ENCODE measurements at regions not wholly inside any gene's neighbourhood (a gene's known extent, or its start where the extent isn't known, plus 50 kb on each side); places are given as distances from the start of the nearest gene placed in this dataset.

DNA sequence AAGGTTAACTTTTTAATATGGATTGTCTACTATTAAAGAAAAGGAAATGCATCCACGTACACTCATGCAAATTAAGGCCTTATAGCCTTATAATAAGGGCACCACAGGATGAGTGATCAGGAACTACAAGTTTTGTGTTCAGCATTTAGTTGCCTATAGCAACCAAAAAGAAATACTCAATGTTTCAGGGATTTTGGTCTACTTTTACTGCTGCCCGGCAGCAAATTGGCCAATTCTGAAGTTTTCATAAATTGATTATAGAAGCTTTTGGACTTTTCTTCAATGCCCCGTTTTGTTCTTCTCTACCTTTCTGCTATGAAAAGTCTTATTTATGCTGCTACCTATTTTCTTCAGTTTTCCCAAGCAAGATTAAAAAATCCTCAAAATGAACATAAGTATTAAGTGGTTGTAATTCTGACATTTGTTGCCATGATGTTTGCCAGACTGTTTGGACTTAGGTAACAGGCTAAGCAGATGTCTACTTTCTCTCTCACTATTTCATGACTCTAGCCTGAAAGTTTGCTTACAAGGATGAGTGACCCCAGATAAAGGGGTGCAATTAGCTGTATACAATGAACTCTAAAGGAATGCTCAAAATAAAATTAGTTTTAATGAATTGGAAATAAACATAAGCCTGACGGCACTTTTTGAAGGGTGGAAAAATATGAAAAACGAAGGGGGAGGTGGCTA is 391.5 kb upstream of the DAB2 start:
- no peak overlapping the region for H3K4me2 ChIP-seq
- H3K9ac ChIP-seq: no peak overlapping the region
- no peaks in the 10 kb centered on the region for H3K4me1 ChIP-seq
- no peaks in the 10 kb centered on the region for H3K27me3 ChIP-seq
- no peak overlapping the region for H3K4me3 ChIP-seq
- no peaks in the 10 kb centered on the region for H3K36me3 ChIP-seq
- no peak for TF ChIP-seq Cebpa-rat (IDR thresholded peaks at IDR 0.05)
- no peak overlapping the region for H3K27ac ChIP-seq
- H4K20me1 ChIP-seq: no peaks in the 10 kb centered on the region
- peaks cover 0 to 5% (median 0%) of the 10 kb centered on the region in 11 experiments; a peak in 1 of 22 replicates for H3K9me3 ChIP-seq (replicated peaks in 1 of 11)

DNA sequence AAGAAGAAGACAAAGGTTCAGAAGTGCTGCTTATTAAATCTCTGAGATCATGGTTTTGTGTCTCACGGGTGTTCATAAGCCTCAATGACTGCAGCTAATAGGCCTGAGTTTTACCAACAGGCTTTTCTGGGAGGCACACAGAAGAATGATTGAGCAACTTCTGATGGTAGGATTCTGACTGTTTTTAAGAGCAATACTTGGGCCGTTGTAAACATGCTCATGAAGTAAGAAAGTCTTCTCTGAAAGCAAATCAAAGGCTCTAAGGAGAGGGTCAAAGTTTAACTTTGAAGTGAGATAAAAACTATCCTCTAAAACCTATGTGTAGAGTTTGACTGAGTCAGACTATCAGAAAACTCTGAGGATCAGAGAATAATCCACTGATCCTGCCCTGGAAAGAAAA is 390.9 kb upstream of the DAB2 start:
- Histone ChIP-seq H3K36me3 (no peaks in the 10 kb centered on the region), H4K20me1 (no peaks in the 10 kb centered on the region), H3K9me3 (replicated peaks in 1 of 11) (peaks cover 0 to 5% (median 0%) of the 10 kb centered on the region in 11 experiments; a peak in 1 of 22 replicates), H3K27me3 (no peaks in the 10 kb centered on the region), H3K27ac (no peak overlapping the region), H3K4me1 (no peaks in the 10 kb centered on the region), H3K4me3 (no peak overlapping the region), H3K4me2 (no peak overlapping the region), H3K9ac (no peak overlapping the region)
- TF ChIP-seq Cebpa-rat (IDR thresholded peaks at IDR 0.05): no peak

DNA sequence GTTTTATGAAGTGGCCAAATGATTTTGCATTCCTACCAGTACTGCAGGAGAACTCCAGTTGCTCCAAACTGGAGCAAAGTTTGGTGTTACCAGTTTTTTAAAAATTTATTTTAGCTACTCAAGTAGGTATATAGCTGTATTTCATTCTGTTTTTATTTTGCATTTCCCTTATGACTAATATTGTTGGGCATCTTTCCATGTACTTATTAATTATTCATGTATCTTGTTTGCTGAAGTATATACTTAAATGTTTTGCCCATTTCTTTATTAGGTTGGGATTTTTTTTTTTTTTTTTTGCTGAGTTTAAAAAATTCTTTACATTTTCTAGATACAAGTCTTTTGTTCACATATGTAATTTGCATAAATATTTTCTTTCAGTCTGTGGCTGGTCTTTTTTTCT is 386.6 kb upstream of the DAB2 start:
- H3K27ac ChIP-seq: no peak overlapping the region
- H3K4me2 ChIP-seq: no peak overlapping the region

DNA sequence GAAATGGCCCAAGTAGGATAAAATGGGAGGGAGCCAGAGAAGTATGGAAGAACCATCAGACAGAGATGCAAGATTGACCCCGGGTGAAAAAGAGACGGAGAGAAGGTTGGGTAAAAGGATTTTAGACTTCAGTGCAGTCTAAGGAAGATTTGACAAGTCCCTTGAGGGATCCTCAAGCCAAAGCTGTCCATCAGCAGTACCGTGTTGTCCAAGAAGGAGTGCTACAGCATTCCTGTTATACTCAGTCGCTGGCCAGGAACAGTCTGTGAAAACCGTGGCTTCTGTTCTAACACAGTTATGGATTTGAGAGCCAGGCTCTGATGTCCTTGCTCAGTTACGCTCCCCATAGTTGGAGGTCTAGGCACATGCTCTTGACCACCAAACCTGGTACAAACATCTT is 383.9 kb upstream of the DAB2 start:
- TF ChIP-seq Cebpa-rat (IDR thresholded peaks at IDR 0.05): no peak
- Histone ChIP-seq H4K20me1 (no peaks in the 10 kb centered on the region), H3K9me3 (replicated peaks in 1 of 11) (no peaks in the 10 kb centered on the region), H3K36me3 (no peaks in the 10 kb centered on the region), H3K4me2 (no peak overlapping the region), H3K27me3 (no peaks in the 10 kb centered on the region), H3K27ac (no peak overlapping the region), H3K9ac (no peak overlapping the region), H3K4me1 (peaks cover 0 to 8% (median 0%) of the 10 kb centered on the region in 10 experiments; a peak in 2 of 20 replicates), H3K4me3 (no peak overlapping the region)

More for the DNA sequence above, 386.6 kb upstream of the DAB2 start:
- H3K4me1 ChIP-seq: no peaks in the 10 kb centered on the region
- no peaks in the 10 kb centered on the region for H3K9me3 ChIP-seq (replicated peaks in 1 of 11)
- no peaks in the 10 kb centered on the region for H3K36me3 ChIP-seq
- H3K4me3 ChIP-seq: no peak overlapping the region
- no peak for TF ChIP-seq Cebpa-rat (IDR thresholded peaks at IDR 0.05)
- H3K9ac ChIP-seq: no peak overlapping the region
- no peaks in the 10 kb centered on the region for H3K27me3 ChIP-seq
- no peaks in the 10 kb centered on the region for H4K20me1 ChIP-seq

DNA sequence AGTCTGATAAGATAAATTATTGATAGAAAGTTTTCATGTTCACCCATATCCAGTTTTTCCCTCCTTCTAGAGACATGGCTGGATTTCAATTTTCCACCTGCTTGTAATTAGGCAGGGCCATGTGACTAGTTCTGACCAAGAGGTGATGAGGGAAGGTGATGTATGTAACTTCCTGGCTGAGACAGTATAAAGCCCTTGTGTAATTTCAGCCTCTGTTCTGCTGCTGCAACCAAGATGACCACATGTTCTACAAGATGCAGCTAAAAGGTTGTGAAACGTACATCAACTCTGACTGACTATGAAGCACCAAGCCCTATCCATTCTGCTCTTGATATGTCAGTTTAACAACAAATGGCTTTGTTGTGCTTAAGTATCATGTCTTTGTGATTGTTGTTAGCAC is 376.5 kb upstream of the DAB2 start:
- Histone ChIP-seq H3K4me3 (no peak overlapping the region), H3K4me1 (peaks cover 0 to 8% (median 0%) of the 10 kb centered on the region in 10 experiments; a peak in 2 of 20 replicates), H3K9me3 (replicated peaks in 1 of 11) (no peaks in the 10 kb centered on the region), H3K4me2 (no peak overlapping the region), H4K20me1 (no peaks in the 10 kb centered on the region), H3K27ac (no peak overlapping the region), H3K27me3 (no peaks in the 10 kb centered on the region), H3K9ac (no peak overlapping the region), H3K36me3 (no peaks in the 10 kb centered on the region)
- no peak for TF ChIP-seq Cebpa-rat (IDR thresholded peaks at IDR 0.05)

DNA sequence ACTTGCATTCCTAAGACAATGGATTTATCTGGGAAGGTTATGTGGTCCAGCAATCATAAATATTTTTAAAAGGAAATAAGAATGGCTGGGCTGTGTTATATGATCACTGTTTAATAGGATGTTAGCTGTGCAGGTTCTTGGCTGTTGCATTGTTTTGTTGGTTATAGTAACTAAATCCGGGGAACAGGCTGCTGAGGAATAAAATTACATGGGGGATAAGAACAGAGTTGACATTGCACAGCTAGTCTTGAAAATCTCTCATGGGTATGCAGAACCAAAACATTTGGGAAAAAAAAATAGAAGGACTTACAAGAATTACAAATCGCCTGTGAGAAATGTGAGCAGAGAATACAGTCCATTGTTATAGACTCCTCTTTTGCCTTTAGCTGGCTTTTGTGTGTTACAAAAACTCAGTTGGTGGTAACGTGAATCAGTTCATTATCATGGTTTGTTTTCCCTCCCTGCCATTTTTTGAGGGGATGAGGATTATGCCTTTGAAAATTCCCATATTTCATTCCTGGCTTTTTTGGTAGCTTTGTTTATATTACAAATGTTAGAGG is 375.3 kb upstream of the DAB2 start:
- no peak for TF ChIP-seq Cebpa-rat (IDR thresholded peaks at IDR 0.05)
- Histone ChIP-seq H3K4me3 (no peak overlapping the region), H4K20me1 (no peaks in the 10 kb centered on the region), H3K9ac (no peak overlapping the region), H3K27me3 (no peaks in the 10 kb centered on the region), H3K4me2 (no peak overlapping the region), H3K4me1 (peaks cover 0 to 7% (median 0%) of the 10 kb centered on the region in 10 experiments; a peak in 2 of 20 replicates), H3K36me3 (no peaks in the 10 kb centered on the region), H3K9me3 (replicated peaks in 1 of 11) (no peaks in the 10 kb centered on the region), H3K27ac (no peak overlapping the region)

DNA sequence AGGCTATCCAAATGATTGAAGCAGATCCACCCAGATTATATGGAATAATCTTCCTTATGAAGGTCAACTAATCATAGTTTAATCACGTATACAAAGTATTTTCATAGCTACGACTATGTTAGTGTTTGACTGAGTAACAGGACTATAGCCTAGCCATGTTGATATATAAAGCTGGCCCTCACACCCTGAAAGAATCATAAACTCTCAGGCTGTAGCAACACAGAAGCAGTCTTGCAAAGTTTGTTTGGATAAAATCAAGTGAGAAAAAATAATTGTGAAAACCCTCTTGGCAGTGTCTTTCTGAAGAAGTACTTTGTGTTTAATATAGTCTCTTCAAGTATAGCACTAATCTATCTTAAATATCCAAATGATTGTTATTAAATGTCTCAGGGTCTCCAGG is 374.5 kb upstream of the DAB2 start:
- Histone ChIP-seq H3K36me3 (no peaks in the 10 kb centered on the region), H3K4me3 (no peak overlapping the region), H3K4me2 (no peak overlapping the region), H3K4me1 (no peaks in the 10 kb centered on the region), H3K9ac (no peak overlapping the region), H3K27ac (no peak overlapping the region), H4K20me1 (no peaks in the 10 kb centered on the region), H3K9me3 (replicated peaks in 1 of 11) (no peaks in the 10 kb centered on the region), H3K27me3 (no peaks in the 10 kb centered on the region)
- no peak for TF ChIP-seq Cebpa-rat (IDR thresholded peaks at IDR 0.05)

DNA sequence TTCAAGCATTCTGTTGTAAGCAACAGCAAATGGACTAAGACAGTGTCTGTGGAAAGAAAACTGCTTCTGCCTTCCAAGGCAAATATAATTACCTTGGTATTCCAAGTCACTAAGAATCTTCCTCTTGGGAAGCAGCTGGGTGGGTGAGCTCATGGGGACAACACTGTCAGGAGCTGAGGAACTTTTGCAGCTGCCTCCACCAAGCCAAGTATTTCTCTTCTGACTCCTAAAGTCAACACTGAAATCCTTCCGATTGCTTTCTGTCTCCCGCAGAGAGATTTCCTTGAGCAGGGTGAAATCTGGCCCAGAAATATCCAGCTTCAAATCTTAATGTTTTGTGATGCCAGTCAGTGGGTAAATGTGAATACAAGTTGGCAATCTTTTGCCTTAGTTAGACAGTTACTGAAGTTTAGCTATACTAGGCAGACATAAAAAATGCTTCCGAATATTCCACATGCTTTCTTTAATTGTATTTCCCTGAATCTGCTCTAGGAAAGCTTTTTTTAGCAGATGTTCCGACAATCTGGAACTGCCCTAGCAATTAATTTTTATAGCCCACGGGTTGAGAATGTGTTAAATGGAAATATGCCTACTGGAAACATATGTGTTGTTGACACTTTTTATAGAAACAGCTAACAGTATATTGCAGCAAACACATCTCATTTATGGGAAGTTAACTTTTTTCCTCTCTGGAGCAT is 369.9 kb upstream of the DAB2 start:
- Histone ChIP-seq H3K4me3 (no peak overlapping the region), H3K9ac (no peak overlapping the region), H3K4me1 (no peaks in the 10 kb centered on the region), H3K36me3 (no peaks in the 10 kb centered on the region), H4K20me1 (no peaks in the 10 kb centered on the region), H3K4me2 (no peak overlapping the region), H3K9me3 (replicated peaks in 1 of 11) (no peaks in the 10 kb centered on the region), H3K27me3 (no peaks in the 10 kb centered on the region), H3K27ac (no peak overlapping the region)
- no peak for TF ChIP-seq Cebpa-rat (IDR thresholded peaks at IDR 0.05)

DNA sequence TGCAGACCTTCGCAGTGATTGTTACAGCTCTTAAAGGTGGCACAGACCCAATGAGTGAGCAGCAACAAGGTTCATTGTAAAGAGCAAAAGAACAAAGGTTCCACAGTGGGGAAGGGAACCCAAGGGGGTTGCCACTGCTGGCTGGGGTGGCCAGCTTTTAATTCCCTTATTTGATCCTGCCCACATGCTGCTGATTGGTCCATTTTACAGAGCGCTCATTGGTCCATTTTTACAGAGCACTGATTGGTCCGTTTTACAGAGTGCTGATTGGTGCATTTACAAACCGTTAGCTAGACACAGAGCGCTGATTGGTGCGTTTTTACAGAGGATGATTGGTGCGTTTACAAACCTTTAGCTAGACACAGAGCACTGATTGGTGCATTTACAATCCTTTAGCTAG is 360.6 kb upstream of the DAB2 start:
- Histone ChIP-seq H4K20me1 (no peaks in the 10 kb centered on the region), H3K4me3 (no peak overlapping the region)
- TF ChIP-seq Cebpa-rat (IDR thresholded peaks at IDR 0.05): no peak

More for the DNA sequence above, 360.6 kb upstream of the DAB2 start:
- Histone ChIP-seq H3K27ac (peak overlapping the region in 1 of 11 experiments; percentile 72; a peak in 1 of 22 replicates), H3K4me2 (no peak overlapping the region), H3K27me3 (no peaks in the 10 kb centered on the region), H3K36me3 (no peaks in the 10 kb centered on the region), H3K9ac (no peak overlapping the region), H3K4me1 (peaks cover 0 to 23% (median 0%) of the 10 kb centered on the region in 10 experiments; a peak in 6 of 20 replicates), H3K9me3 (replicated peaks in 1 of 11) (peaks cover 15 to 25% (median 18%) of the 10 kb centered on the region in 11 experiments; a peak in 19 of 22 replicates)

Data from BLaER1 treated with 17β-estradiol and CSF1 and Interleukin-3, amounts not matched to agents 10 nM and 100 nM (cell line).